Upper lobe of left lung (tissue), 4 donors: ENCODE measurements at regions not wholly inside any gene's neighbourhood (a gene's known extent, or its start where the extent isn't known, plus 50 kb on each side); places are given as distances from the start of the nearest gene placed in this dataset.

ENCODE experiments used
- CTCF ChIP-seq, 6 experiments: fragments of 450-650 bp in 4 of 6; fragments of 200-600 bp in 2 of 6; sonication (generic) in 2 of 6; IDR thresholded peaks; one replicate each; pipeline ENCODE4 v1.5.1; 2016 to 2019; ENCODE audit warnings: antibody characterized with exemption in 6 of 6
- POLR2A ChIP-seq, 4 donors: fragments of 450-650 bp; IDR thresholded peaks; one replicate each; pipeline ENCODE4 v1.5.1; 2016 to 2017; ENCODE audit warnings: antibody characterized with exemption in 4 of 4, mild to moderate bottlenecking in 2 of 4

- TF ChIP-seq CTCF (IDR thresholded peaks at IDR 0.05) (no peak), POLR2A (IDR thresholded peaks at IDR 0.05) (no peak)
Observed at GRCh38 chr2:204491528-204491927, 53.7 kb upstream of the PARD3B start.
